ENCODE measurements at regions not wholly inside any gene's neighbourhood (a gene's known extent, or its start where the extent isn't known, plus 50 kb on each side); places are given as distances from the start of the nearest gene placed in this dataset.

DNA sequence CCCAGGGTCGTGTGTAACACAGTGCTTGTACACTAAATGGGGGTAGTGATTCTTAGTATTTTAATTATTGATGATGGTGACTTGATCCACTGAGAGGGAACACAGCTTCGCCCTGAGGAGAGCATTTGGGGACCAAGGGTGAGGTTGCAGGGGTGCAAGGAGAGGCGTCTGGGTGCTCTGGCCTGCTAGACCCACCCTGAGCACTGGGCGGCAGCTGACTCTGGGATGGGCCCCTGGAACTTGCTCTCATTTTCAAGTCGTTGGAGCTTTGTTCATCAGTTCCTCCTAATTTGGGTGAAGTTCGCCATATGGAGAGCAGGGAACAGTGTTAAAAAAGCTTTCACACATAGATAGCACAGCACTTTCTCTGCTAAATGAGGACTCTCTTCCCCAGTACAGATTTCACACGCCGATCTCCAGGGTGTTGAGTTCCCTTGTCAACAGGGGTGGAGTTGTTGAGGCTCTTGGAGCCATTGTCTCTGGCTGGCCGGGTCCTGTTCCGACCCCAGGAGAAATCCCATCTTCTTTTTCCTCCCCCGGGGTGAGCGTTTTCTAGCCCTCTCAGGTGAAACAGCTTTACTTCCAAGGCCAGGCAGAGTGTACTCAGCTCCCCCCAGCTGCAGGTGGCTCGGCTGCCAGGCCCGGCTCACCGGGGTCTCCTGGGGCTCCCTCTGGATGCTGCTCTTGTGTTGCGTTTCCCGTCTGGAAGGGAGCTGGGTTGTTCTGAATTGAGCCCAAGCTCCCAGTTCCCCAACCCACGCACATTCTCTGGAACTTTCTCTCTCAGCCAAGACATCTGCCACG, 367.4 kb downstream of the RPS6KC1 start:
- no peak for TF ChIP-seq POLR2AphosphoS5 (IDR thresholded peaks at IDR 0.05; ENCODE audit: low read depth, low read length)
- TF ChIP-seq SIN3A (IDR thresholded peaks at IDR 0.05; ENCODE audit: borderline replicate concordance, insufficient read depth, low read length) = no peak
- no peak for TF ChIP-seq TAF1 (IDR thresholded peaks at IDR 0.05; ENCODE audit: borderline replicate concordance, insufficient read depth, low read length)
- TF ChIP-seq, protein P1, sequence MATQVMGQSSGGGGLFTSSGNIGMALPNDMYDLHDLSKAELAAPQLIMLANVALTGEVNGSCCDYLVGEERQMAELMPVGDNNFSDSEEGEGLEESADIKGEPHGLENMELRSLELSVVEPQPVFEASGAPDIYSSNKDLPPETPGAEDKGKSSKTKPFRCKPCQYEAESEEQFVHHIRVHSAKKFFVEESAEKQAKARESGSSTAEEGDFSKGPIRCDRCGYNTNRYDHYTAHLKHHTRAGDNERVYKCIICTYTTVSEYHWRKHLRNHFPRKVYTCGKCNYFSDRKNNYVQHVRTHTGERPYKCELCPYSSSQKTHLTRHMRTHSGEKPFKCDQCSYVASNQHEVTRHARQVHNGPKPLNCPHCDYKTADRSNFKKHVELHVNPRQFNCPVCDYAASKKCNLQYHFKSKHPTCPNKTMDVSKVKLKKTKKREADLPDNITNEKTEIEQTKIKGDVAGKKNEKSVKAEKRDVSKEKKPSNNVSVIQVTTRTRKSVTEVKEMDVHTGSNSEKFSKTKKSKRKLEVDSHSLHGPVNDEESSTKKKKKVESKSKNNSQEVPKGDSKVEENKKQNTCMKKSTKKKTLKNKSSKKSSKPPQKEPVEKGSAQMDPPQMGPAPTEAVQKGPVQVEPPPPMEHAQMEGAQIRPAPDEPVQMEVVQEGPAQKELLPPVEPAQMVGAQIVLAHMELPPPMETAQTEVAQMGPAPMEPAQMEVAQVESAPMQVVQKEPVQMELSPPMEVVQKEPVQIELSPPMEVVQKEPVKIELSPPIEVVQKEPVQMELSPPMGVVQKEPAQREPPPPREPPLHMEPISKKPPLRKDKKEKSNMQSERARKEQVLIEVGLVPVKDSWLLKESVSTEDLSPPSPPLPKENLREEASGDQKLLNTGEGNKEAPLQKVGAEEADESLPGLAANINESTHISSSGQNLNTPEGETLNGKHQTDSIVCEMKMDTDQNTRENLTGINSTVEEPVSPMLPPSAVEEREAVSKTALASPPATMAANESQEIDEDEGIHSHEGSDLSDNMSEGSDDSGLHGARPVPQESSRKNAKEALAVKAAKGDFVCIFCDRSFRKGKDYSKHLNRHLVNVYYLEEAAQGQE (IDR thresholded peaks at IDR 0.05; ENCODE audit: insufficient read depth in 1 of 2, low read depth in 2 of 2, low read length in 2 of 2) = no peak
- no peak for TF ChIP-seq FOXP2 (optimal IDR thresholded peaks at IDR 0.05; ENCODE audit: borderline replicate concordance, extremely low read depth, extremely low read length, insufficient read depth)

DNA sequence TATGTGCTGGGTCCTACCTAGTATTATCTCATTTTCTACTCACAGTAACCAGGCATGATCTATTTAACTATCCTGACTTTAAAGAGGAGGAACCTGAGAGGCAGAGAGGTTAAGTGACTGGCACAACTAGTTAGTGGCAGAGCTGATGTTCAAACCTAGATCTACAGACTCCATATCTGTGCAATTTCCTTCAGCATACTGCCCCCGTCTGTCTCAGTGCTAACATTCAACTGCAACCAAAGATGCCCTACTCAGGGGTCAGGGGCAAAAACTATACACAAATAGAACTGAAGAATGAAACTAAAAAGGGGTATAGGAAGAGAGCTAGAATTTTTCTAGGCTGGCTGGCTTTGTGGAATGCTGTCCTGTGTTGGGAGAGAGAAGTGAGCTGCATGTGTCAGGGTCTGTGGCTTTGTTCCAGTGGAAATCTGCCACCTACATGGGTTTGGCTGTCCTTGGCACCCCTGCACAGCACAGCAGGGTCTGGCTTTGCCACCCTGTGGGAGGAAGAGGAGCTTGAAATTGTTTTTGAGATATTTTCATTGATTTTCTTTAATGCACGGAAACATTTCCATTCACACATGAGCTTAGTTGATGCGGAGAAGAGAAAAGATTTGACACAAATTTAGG, 368.5 kb downstream of the RPS6KC1 start:
- no peak for TF ChIP-seq POLR2AphosphoS5 (IDR thresholded peaks at IDR 0.05; ENCODE audit: low read depth, low read length)
- TF ChIP-seq, protein P1 (IDR thresholded peaks at IDR 0.05; ENCODE audit: insufficient read depth in 1 of 2, low read depth in 2 of 2, low read length in 2 of 2) = no peak
- TF ChIP-seq SIN3A (IDR thresholded peaks at IDR 0.05; ENCODE audit: borderline replicate concordance, insufficient read depth, low read length) = no peak
- no peak for TF ChIP-seq FOXP2 (optimal IDR thresholded peaks at IDR 0.05; ENCODE audit: borderline replicate concordance, extremely low read depth, extremely low read length, insufficient read depth)
- TF ChIP-seq TAF1 (IDR thresholded peaks at IDR 0.05; ENCODE audit: borderline replicate concordance, insufficient read depth, low read length) = no peak

DNA sequence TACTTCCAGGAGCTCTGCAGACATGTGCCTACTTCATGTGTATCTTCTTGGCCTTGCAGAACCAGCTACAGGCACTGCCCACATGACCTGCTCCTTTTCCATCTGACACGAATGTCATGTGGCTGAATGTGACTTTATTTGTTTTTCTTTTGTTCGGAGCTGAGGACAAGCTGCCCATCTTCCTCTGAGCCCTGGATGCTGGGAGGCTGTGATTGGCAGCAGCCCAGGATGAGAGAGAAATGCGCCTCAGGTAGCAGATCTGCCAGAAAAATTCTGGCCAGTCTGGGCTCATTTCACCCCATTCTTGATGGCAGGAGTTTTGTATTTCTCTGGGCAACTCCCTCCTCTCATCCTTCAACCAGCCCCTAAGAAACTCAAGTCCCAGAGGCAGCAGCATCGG, 372.0 kb downstream of the RPS6KC1 start:
- TF ChIP-seq SIN3A (IDR thresholded peaks at IDR 0.05; ENCODE audit: borderline replicate concordance, insufficient read depth, low read length) (no peak), TAF1 (IDR thresholded peaks at IDR 0.05; ENCODE audit: borderline replicate concordance, insufficient read depth, low read length) (no peak), FOXP2 (optimal IDR thresholded peaks at IDR 0.05; ENCODE audit: borderline replicate concordance, extremely low read depth, extremely low read length, insufficient read depth) (no peak), POLR2AphosphoS5 (IDR thresholded peaks at IDR 0.05; ENCODE audit: low read depth, low read length) (no peak)
- TF ChIP-seq, protein P1 (IDR thresholded peaks at IDR 0.05; ENCODE audit: insufficient read depth in 1 of 2, low read depth in 2 of 2, low read length in 2 of 2) = no peak

DNA sequence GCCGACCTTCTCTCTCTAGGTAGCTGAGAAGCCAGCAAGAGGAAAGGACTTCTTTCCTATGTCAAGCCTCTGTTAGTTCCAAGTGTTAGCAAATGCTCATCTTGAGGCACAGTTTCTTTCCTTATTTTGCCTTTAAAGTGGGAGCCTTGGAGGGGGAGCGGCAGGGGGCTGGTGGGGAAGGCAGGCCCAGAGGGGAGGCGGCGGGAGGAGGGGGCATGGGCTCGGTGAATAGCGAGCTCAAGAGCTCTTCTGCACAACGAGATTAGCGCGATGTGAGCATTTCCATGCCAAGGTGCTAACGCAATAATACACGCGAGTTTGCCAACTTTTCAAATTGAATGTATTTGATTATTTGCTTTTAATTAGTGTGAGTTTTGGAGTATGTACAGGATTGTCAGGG, 372.6 kb downstream of the RPS6KC1 start:
- TF ChIP-seq TAF1 (IDR thresholded peaks at IDR 0.05; ENCODE audit: borderline replicate concordance, insufficient read depth, low read length) = no peak
- TF ChIP-seq FOXP2 (optimal IDR thresholded peaks at IDR 0.05; ENCODE audit: borderline replicate concordance, extremely low read depth, extremely low read length, insufficient read depth) = no peak
- no peak for TF ChIP-seq SIN3A (IDR thresholded peaks at IDR 0.05; ENCODE audit: borderline replicate concordance, insufficient read depth, low read length)
- TF ChIP-seq, protein P1 (IDR thresholded peaks at IDR 0.05; ENCODE audit: insufficient read depth in 1 of 2, low read depth in 2 of 2, low read length in 2 of 2) = no peak
- TF ChIP-seq POLR2AphosphoS5 (IDR thresholded peaks at IDR 0.05; ENCODE audit: low read depth, low read length) = no peak
